ENCODE measurements at regions not wholly inside any gene's neighbourhood (a gene's known extent, or its start where the extent isn't known, plus 50 kb on each side); places are given as distances from the start of the nearest gene placed in this dataset.

DNA sequence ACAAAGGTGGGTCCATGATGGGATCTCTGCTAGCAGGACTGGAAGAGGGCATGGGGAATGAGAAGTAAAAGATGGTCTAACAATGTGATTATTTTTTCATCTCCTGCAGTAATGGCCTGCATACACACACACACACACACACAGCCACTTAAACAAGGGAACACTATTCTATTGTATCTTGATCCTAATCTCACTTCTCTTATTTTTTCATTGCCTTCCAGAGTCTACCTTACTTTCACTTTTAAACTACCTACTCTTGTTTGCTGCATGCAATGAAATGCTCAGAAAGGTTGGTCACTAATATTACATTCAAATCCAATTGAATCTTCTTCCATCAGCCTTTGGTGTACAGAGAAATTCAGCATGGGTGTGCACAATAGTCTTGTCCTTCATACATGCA lies 853.8 kb downstream of the IGSF11 start:
- no peaks in the 10 kb centered on the region for H4K20me1 ChIP-seq (replicated peaks; ENCODE audit: insufficient read depth)
- no peaks in the 10 kb centered on the region for H3K4me1 ChIP-seq (ENCODE audit: insufficient read depth)
- DNase-seq (ENCODE audit: low spot score): no peak
- no peak overlapping the region for H3K4me2 ChIP-seq
- TF ChIP-seq STAT1 (IDR thresholded peaks at IDR 0.05; ENCODE audit: unreplicated experiment): no peak
- H3K36me3 Mint-ChIP-seq (ENCODE audit: low read depth): no peaks in the 10 kb centered on the region
- H3K27me3 Mint-ChIP-seq (ENCODE audit: insufficient read depth, low read depth, poor library complexity): no peaks in the 10 kb centered on the region
- H3K9me3 Mint-ChIP-seq: no peaks in the 10 kb centered on the region; the same call in 2 of the 3 replicates
- H3K4me1 Mint-ChIP-seq: no peaks in the 10 kb centered on the region
- no peak overlapping the region for H3K27ac ChIP-seq (ENCODE audit: low read depth)
- H3K79me2 ChIP-seq (replicated peaks; ENCODE audit: insufficient read depth): no peaks in the 10 kb centered on the region
- H3K27ac Mint-ChIP-seq: no peak overlapping the region
- H3F3A ChIP-seq (replicated peaks; ENCODE audit: low read depth): no peaks in the 10 kb centered on the region
- no peaks in the 10 kb centered on the region for H3K36me3 ChIP-seq (ENCODE audit: insufficient read depth)
- H3K27me3 ChIP-seq (ENCODE audit: insufficient read depth): no peaks in the 10 kb centered on the region
- no peak overlapping the region for H2AFZ ChIP-seq
- no peaks in the 10 kb centered on the region for H3K9me2 ChIP-seq (ENCODE audit: insufficient read depth)
- H3K4me3 Mint-ChIP-seq: no peak overlapping the region
- no peak for ATAC-seq
- H3K4me3 ChIP-seq: no peak overlapping the region

DNA sequence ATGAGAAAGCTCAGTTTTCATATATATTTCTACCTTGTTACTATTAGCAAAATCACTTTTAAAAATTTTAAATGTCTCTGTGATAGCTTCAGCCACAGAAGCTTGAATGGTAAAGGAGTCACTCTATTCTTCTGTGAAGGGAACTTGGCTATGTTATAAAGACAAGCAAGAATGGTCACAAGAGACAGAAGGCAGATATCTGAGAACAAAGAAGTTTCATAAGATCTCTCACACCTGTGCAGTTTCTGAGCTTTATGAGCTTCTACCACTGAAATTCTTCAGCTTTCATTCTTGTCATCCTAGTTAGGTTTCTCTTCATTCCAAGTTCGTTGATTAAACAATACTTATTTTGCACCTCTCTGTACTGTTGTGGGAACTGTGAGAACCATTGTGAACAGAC lies 853.4 kb downstream of the IGSF11 start:
- Histone ChIP-seq H3K27ac (ENCODE audit: low read depth) (no peak overlapping the region), H3K79me2 (replicated peaks; ENCODE audit: insufficient read depth) (no peaks in the 10 kb centered on the region), H3K36me3 (ENCODE audit: insufficient read depth) (no peaks in the 10 kb centered on the region), H3K27me3 (ENCODE audit: insufficient read depth) (no peaks in the 10 kb centered on the region), H3K4me1 (ENCODE audit: insufficient read depth) (no peaks in the 10 kb centered on the region), H3F3A (replicated peaks; ENCODE audit: low read depth) (no peaks in the 10 kb centered on the region), H3K9me2 (ENCODE audit: insufficient read depth) (no peaks in the 10 kb centered on the region), H3K4me3 (no peak overlapping the region), H4K20me1 (replicated peaks; ENCODE audit: insufficient read depth) (no peaks in the 10 kb centered on the region), H3K4me2 (no peak overlapping the region), H2AFZ (no peak overlapping the region)
- H3K27me3 Mint-ChIP-seq (ENCODE audit: insufficient read depth, low read depth, poor library complexity): no peaks in the 10 kb centered on the region
- H3K36me3 Mint-ChIP-seq (ENCODE audit: low read depth): no peaks in the 10 kb centered on the region
- TF ChIP-seq EZH2phosphoT487 (IDR thresholded peaks at IDR 0.05; ENCODE audit: unreplicated experiment) (no peak), JUNB (IDR thresholded peaks at IDR 0.05; ENCODE audit: unreplicated experiment) (no peak), NANOG (IDR thresholded peaks at IDR 0.05; ENCODE audit: borderline replicate concordance) (no peak), POLR2AphosphoS5 (IDR thresholded peaks at IDR 0.05; ENCODE audit: low read depth) (no peak), CREB1 (CRISPR knock-in tag; IDR thresholded peaks at IDR 0.05; ENCODE audit: low read depth) (no peak), ZNF114 (CRISPR knock-in tag; IDR thresholded peaks at IDR 0.05) (no peak), STAT1 (IDR thresholded peaks at IDR 0.05; ENCODE audit: unreplicated experiment) (no peak)
- TF ChIP-seq, protein P1, sequence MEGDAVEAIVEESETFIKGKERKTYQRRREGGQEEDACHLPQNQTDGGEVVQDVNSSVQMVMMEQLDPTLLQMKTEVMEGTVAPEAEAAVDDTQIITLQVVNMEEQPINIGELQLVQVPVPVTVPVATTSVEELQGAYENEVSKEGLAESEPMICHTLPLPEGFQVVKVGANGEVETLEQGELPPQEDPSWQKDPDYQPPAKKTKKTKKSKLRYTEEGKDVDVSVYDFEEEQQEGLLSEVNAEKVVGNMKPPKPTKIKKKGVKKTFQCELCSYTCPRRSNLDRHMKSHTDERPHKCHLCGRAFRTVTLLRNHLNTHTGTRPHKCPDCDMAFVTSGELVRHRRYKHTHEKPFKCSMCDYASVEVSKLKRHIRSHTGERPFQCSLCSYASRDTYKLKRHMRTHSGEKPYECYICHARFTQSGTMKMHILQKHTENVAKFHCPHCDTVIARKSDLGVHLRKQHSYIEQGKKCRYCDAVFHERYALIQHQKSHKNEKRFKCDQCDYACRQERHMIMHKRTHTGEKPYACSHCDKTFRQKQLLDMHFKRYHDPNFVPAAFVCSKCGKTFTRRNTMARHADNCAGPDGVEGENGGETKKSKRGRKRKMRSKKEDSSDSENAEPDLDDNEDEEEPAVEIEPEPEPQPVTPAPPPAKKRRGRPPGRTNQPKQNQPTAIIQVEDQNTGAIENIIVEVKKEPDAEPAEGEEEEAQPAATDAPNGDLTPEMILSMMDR (conservative IDR thresholded peaks at IDR 0.05; ENCODE audit: low read depth in 2 of 2): no peak
- TF ChIP-seq, protein P2, sequence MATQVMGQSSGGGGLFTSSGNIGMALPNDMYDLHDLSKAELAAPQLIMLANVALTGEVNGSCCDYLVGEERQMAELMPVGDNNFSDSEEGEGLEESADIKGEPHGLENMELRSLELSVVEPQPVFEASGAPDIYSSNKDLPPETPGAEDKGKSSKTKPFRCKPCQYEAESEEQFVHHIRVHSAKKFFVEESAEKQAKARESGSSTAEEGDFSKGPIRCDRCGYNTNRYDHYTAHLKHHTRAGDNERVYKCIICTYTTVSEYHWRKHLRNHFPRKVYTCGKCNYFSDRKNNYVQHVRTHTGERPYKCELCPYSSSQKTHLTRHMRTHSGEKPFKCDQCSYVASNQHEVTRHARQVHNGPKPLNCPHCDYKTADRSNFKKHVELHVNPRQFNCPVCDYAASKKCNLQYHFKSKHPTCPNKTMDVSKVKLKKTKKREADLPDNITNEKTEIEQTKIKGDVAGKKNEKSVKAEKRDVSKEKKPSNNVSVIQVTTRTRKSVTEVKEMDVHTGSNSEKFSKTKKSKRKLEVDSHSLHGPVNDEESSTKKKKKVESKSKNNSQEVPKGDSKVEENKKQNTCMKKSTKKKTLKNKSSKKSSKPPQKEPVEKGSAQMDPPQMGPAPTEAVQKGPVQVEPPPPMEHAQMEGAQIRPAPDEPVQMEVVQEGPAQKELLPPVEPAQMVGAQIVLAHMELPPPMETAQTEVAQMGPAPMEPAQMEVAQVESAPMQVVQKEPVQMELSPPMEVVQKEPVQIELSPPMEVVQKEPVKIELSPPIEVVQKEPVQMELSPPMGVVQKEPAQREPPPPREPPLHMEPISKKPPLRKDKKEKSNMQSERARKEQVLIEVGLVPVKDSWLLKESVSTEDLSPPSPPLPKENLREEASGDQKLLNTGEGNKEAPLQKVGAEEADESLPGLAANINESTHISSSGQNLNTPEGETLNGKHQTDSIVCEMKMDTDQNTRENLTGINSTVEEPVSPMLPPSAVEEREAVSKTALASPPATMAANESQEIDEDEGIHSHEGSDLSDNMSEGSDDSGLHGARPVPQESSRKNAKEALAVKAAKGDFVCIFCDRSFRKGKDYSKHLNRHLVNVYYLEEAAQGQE (IDR thresholded peaks at IDR 0.05; ENCODE audit: unreplicated experiment): no peak
- H3K4me3 Mint-ChIP-seq: no peak overlapping the region
- ATAC-seq (no peak), DNase-seq (ENCODE audit: low spot score) (no peak)
- no peaks in the 10 kb centered on the region for H3K4me1 Mint-ChIP-seq
- H3K27ac Mint-ChIP-seq: no peak overlapping the region
- no peaks in the 10 kb centered on the region; the same call in 2 of the 3 replicates for H3K9me3 Mint-ChIP-seq

Measured in GM23338 (cell line).